A549 (cell line): ENCODE measurements at regions not wholly inside any gene's neighbourhood (a gene's known extent, or its start where the extent isn't known, plus 50 kb on each side); places are given as distances from the start of the nearest gene placed in this dataset.

Experiments
- CBX8 ChIP-seq: fragments of 200-600 bp; sonication (generic); IDR thresholded peaks from 2 replicates; pipeline ENCODE4 v1.6.1; 2016
- CTCF ChIP-seq: fragments of >200 bp; sonication (Bioruptor Twin); formaldehyde crosslinking; IDR thresholded peaks from 3 replicates; pipeline ENCODE4 v1.5.1; 2016
- TF ChIP-seq, protein P1 (sequence below): IDR thresholded peaks from 2 replicates; pipeline ENCODE4 v1.6.1; 2012

GRCh38 chr2:128684523-128684922 lies 365.9 kb upstream of the HS6ST1 start:
- TF ChIP-seq CBX8, result no peak
- no peak for TF ChIP-seq CTCF
- TF ChIP-seq, protein P1, sequence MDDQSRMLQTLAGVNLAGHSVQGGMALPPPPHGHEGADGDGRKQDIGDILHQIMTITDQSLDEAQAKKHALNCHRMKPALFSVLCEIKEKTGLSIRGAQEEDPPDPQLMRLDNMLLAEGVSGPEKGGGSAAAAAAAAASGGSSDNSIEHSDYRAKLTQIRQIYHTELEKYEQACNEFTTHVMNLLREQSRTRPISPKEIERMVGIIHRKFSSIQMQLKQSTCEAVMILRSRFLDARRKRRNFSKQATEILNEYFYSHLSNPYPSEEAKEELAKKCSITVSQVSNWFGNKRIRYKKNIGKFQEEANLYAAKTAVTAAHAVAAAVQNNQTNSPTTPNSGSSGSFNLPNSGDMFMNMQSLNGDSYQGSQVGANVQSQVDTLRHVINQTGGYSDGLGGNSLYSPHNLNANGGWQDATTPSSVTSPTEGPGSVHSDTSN, result no peak
